Activated naive CD4-positive, alpha-beta T cell treated with anti-CD3 and anti-CD28 coated beads for 36 hours (primary cell): ENCODE measurements at regions not wholly inside any gene's neighbourhood (a gene's known extent, or its start where the extent isn't known, plus 50 kb on each side); places are given as distances from the start of the nearest gene placed in this dataset.
"Not testable (repeated sequence)": the region's sequence is repeated elsewhere in the genome, so short reads cannot be mapped to it uniquely, and the experiment has no call there.

Source experiments
- CTCF ChIA-PET: fragments of 350-600 bp; sonication (Branson Sonifier 250); formaldehyde crosslinking; loops from one replicate; lab custom pipeline; 2021; ENCODE audit warnings: antibody characterized with exemption; lab: Charles Lee
- DNase-seq: peaks from one replicate; pipeline ENCODE4 v3.0.0-alpha.2; 2020
- H3K27ac Mint-ChIP-seq: one replicate; pipeline ENCODE4 v1.8.0; 2021; ENCODE audit warnings: mild to moderate bottlenecking, mixed read lengths
- H3K27me3 Mint-ChIP-seq: one replicate; pipeline ENCODE4 v1.8.0; 2021; ENCODE audit warnings: low read depth, mixed read lengths
- H3K36me3 Mint-ChIP-seq: one replicate; pipeline ENCODE4 v1.8.0; 2021; ENCODE audit warnings: low read depth, mixed read lengths
- H3K4me1 Mint-ChIP-seq: one replicate; pipeline ENCODE4 v1.8.0; 2021; ENCODE audit warnings: low read depth, mixed read lengths
- H3K4me3 Mint-ChIP-seq: one replicate; pipeline ENCODE4 v1.8.0; 2021; ENCODE audit warnings: mild to moderate bottlenecking, moderate library complexity, mixed read lengths
- H3K9me3 Mint-ChIP-seq: one replicate; pipeline ENCODE4 v1.8.0; 2021; ENCODE audit warnings: mixed read lengths
- intact Hi-C: fragments of 100-400 bp; cut with micrococcal nuclease; formaldehyde crosslinking; loops from one replicate; pipeline ENCODE4 v1.15.1; 2023

DNA sequence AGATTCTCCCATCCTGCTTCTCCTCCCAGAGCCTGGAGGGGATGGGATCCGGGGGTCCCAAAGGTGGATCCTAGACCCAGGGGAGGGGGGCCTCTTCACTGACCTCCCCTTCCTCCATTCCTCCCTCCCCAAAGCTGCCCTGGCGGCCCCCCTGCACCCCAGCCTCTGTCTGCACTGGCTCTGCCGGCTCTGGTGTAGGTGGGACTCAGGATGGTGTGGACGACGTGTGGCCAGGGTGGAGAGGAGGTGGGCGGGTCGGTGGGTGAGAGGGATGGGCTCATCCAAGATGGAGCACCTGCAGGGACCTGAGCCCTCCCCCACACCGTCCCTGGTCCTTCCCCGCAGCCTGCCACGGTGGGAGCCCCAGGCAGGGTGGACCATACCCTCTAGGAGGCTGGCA lies 355.6 kb downstream of the TMEM121 start:
- H3K27me3 Mint-ChIP-seq, H3K4me1 Mint-ChIP-seq, H3K36me3 Mint-ChIP-seq, H3K9me3 Mint-ChIP-seq, CTCF ChIA-PET, intact Hi-C loops, H3K27ac Mint-ChIP-seq, H3K4me3 Mint-ChIP-seq: not testable (repeated sequence)
- DNase-seq, result peak; percentile 1

DNA sequence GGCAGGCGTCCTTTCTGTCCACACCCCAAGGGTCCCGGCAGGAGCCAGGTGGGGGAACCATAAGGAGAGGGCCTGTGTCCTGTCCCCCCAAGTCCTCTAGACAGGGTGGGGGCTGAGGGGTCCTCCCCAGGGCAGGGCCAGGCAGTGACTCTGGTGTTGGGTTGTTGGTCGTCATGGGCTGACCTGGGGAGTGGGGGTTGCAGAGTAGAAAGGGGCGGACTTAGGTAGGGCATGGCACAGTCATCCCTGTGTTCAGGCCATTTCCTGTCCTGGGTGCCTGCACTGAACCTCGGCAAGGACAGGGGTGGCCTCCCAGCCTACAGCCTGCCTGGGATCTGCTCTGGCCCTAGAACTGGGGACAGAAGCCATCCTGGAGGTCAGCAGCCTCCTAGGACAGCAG lies 356.2 kb downstream of the TMEM121 start:
- CTCF ChIA-PET, result no interaction called here
- no peaks in the 10 kb centered on the region for H3K36me3 Mint-ChIP-seq
- DNase-seq, result peak; percentile 4
- intact Hi-C loops, result no loop called here
- H3K4me1 Mint-ChIP-seq, result no peaks in the 10 kb centered on the region
- H3K27ac Mint-ChIP-seq, result no peak overlapping the region
- no peaks in the 10 kb centered on the region for H3K9me3 Mint-ChIP-seq
- peaks cover 7% of the 10 kb centered on the region for H3K27me3 Mint-ChIP-seq
- no peak overlapping the region for H3K4me3 Mint-ChIP-seq

DNA sequence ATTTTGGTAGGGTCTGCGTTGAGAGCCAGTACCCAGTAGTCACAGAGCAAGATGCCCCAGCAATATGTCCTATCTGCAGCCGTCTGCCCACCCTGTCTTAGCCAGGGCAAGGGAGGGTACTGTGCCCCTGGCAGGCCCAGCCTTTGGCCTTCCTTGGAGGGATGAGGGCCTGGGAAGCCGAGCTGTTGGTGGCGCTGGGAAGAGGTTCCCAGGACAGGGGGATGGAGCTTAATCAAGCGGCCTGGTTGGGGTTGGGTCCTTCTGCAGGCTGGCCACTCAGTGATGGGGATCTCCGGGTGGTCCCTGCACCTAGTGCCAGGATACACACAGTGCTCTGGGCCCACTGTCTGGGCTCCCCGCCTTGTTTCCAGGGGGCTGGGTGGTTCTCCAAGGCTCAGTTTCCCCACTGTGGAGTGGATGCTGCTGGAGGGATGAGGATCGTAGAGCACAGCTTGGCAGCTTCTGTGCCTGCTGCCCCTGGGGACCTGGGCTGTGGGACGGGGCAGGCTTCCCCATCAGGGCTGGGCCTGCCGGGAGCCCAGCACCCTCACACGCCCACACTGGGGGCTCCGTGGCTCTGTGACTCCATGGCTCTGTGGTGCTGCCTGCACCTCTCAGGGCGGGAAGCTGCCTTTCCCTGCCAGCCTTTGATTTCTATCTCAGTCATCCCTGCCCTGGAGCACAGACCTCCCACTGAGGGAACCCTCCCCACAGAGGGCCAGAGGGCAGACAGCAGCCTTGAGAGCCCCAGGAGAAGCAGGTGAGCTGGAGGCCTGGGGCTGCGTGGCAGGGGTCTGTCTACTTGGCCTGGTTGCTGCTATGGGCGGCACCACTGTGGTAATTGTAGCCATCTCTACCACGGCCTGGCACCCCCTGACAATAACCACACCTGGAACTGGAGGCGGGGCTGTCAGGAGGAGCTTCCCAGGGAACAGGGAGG lies 357.0 kb downstream of the TMEM121 start:
- intact Hi-C loops, result no loop called here
- peak; percentile 2 for DNase-seq
- no peak overlapping the region for H3K4me3 Mint-ChIP-seq
- CTCF ChIA-PET, result no interaction called here
- H3K9me3 Mint-ChIP-seq, result no peaks in the 10 kb centered on the region
- H3K27me3 Mint-ChIP-seq, result peaks cover 7% of the 10 kb centered on the region
- no peaks in the 10 kb centered on the region for H3K36me3 Mint-ChIP-seq
- no peaks in the 10 kb centered on the region for H3K4me1 Mint-ChIP-seq
- no peak overlapping the region for H3K27ac Mint-ChIP-seq

DNA sequence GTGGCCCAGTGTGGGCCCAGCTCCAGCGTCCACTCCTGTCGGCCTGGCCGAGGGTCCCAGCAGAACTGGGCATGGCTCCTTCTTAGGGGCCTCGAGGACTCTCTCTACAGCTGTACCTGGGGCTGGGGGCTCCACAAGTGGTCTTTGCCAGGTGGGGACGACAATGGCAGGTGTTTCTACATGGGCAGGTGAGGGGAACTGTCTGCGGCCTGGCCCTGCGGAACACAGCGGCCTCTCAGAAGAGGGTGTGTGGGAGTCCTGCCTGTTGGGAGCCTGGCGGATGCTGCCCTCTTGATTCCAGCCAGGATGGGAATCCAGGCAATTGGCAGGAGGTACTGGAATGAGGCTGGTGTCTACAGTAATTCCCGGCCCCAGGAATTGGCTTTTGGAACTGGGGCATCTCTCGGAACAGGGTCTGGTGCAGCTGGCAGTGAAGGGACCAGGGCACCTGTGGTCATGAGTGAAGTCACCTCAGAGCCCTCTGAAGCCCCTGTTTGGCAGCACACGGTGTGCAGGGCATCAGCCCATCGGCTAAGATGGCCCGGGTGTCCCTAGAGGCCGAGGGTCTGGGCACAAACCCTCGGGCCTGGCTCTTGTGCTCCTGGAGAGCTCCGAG lies 357.9 kb downstream of the TMEM121 start:
- H3K4me3 Mint-ChIP-seq, H3K27ac Mint-ChIP-seq, H3K27me3 Mint-ChIP-seq, H3K4me1 Mint-ChIP-seq, CTCF ChIA-PET, H3K9me3 Mint-ChIP-seq, H3K36me3 Mint-ChIP-seq, intact Hi-C loops: not testable (repeated sequence)
- DNase-seq, result peak; percentile 2

DNA sequence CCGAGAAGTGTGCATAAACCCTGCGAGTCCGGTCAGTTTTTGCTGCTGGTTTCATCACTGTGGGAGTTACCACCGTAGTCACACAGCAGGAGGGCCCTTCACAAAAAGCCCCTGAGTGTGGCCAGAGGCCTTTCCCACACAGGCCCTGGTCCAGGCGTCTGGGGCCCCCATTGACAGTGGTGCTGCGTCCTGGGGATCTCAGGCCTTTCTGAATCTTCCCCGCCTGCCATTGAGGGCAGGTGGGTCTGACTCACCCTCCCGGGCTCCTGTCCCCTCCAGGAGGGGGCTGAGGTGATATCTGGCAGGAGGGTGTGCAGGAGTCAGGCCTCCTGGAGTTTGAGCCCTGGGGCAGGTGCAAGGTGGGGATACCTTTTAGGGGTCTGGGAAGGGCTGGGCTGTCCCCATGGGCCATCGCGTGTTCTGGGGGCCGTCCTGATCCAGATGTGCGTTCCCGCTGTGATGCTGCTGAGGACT lies 358.5 kb downstream of the TMEM121 start:
- DNase-seq, result peak; percentile 1
- no peak overlapping the region for H3K4me3 Mint-ChIP-seq
- peaks cover 11% of the 10 kb centered on the region for H3K27me3 Mint-ChIP-seq
- H3K9me3 Mint-ChIP-seq, result no peaks in the 10 kb centered on the region
- CTCF ChIA-PET, result no interaction called here
- no peaks in the 10 kb centered on the region for H3K36me3 Mint-ChIP-seq
- no peaks in the 10 kb centered on the region for H3K4me1 Mint-ChIP-seq
- no peak overlapping the region for H3K27ac Mint-ChIP-seq
- intact Hi-C loops, result no loop called here

DNA sequence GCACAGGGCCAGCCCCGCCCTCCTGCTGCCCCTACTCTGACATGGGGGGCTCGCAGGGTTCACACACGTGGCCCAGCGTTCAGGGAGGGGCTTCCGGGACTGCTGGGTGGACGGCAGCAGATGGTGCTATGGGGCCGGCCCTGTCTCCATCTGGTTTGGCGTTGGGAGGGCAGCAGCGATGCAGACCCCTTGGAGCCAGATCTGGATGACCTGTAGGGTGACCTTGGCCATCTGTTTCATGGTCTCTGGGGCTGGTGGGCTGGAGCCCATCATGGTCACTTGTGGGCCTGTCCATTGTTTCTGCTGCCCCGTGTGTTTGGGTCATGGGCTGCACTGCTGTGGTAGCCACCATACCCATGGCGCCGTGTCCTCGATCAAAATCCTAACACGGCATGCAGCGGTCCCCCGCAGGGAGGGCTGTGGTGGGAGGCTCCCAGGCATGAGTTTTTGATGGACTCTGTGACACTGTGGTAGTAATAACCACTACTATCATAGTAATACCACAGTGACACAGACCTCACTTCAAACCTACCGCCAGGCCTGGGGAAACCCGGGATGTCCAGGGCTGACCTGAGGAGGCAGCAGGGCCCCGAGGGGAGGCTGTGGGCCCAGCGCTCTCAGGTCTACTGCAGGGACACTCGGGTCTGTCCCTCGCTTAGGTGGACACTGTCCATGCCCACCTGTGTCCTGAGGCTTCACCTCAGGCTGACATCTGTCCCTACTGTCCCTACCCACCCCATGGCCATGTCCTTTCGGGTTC lies 359.4 kb downstream of the TMEM121 start:
- Mint-ChIP-seq H3K4me1 (no peaks in the 10 kb centered on the region), H3K9me3 (no peaks in the 10 kb centered on the region), H3K27me3 (peaks cover 15% of the 10 kb centered on the region), H3K27ac (no peak overlapping the region), H3K36me3 (no peaks in the 10 kb centered on the region), H3K4me3 (no peak overlapping the region)
- peak; percentile 2 for DNase-seq
- CTCF ChIA-PET, result no interaction called here
- intact Hi-C loops, result no loop called here

DNA sequence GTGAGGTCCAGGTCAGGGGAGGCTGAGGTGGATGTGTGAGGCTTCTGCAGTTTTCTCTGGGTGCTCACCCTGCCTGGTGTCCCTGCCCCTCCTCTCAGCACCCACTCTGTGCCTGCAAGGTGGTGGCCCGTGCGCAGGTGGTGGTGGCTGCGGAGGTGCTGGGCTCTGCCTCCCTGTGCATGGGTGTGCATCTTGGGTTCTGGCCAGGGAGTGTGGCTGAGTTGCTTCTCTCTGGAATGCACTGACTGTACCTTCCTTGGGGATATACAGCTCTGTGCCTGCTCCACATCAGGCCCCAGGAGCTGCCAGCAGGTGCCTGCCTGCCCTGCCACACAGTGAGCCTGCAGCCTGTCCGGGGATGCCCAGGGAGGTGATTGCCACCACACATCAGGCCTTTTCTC lies 360.4 kb downstream of the TMEM121 start:
- DNase-seq, result peak; percentile 3
- H3K4me3 Mint-ChIP-seq, H3K4me1 Mint-ChIP-seq, H3K36me3 Mint-ChIP-seq, H3K9me3 Mint-ChIP-seq, CTCF ChIA-PET, H3K27ac Mint-ChIP-seq, intact Hi-C loops: not testable (repeated sequence)
- H3K27me3 Mint-ChIP-seq, result peaks cover 19% of the 10 kb centered on the region

DNA sequence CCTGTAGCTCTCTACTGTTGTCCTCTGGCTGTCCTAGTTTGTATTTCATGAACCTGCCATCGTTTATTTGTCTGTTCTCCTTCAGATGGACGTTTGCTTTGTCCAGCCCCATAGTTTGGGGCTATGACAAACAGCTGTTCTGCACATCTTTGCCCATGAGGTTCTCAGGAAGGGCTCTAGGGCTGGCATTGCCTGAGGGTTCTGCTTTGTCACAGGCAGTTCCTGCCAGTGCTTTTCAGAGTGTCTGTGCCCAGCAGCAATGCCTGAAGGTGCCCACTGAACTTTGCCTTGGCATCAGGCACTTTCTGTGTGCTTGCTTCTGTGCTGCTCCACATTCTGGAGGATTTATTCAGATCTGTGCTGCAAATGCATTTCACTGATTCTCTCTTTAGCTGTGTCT lies 361.3 kb downstream of the TMEM121 start:
- peak; percentile 2 for DNase-seq
- Mint-ChIP-seq H3K4me1 (no peaks in the 10 kb centered on the region), H3K9me3 (no peaks in the 10 kb centered on the region), H3K4me3 (no peak overlapping the region), H3K36me3 (no peaks in the 10 kb centered on the region), H3K27ac (no peak overlapping the region), H3K27me3 (peaks cover 19% of the 10 kb centered on the region)
- CTCF ChIA-PET, result interaction anchor here (0.6 kb wide), 1 partner anchor 207 kb away, joined by 3 read pairs; no protein-coding TSS in a partner anchor
- intact Hi-C loops, result no loop called here

DNA sequence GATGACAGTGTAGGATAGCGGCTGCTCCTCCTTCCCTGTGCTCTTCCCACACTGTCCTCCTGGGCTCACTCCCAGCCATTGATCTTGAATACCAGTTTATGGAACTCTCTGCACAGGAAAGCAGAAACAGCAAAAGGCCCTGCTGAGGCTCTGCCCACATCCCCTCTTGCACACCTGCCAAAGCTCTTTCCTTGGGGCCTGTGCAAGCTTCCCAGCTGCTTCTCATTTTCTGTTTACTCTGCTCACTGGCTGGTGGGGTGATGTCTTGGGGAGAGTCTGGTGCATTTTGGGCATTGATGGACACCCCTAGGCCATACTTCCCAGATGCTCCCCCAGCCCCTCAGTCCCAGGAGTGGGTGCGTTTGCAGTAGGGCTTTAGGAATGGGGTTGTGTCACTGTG lies 361.8 kb downstream of the TMEM121 start:
- Mint-ChIP-seq H3K4me3 (no peak overlapping the region), H3K27me3 (peaks cover 19% of the 10 kb centered on the region), H3K36me3 (no peaks in the 10 kb centered on the region), H3K4me1 (no peaks in the 10 kb centered on the region), H3K27ac (no peak overlapping the region), H3K9me3 (no peaks in the 10 kb centered on the region)
- DNase-seq, result peak; percentile 3
- intact Hi-C loops, result no loop called here
- CTCF ChIA-PET, result no interaction called here

DNA sequence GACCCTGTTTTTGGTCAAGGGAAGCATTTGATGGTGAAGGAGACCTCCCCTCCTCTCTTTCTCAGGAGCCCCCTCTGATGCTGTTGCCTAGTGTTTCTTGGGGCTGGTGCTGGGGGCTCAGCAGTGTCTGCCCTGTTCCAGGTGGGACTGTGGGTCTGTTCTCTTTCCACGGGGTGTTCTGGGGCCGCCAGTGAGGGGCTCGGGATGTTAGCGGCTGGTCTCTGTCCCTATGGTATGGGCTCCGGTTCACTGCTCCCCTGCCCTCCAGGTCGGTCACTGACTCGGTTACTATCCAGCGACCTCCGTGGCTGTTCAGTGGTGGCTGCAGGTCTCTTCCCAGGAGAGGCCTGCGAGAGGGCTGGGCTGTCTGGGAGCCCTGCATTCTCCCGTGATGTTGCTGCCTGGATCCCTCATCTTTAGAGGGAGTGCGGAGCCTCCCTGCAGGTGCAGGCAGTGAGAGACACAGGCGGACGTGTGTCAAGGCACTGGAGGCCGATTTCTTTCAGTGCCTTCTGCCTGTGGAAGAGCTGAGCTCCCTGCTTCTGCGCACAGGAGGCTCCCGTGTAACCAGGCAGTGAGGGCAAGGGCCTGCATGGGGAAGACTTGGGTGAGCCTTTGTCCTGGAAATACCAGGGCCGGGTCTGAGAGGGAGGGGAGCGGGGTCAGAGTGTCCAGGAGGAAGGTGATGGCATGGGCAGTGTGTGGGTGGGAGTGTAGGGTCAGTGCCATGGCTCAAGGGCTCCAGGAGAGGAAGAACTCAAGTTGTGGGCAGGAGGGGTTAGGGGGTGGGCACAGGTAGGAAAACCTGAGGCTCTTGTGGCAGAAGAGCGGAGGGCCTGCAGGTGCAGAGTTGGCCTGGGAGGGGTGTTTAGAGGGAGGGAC lies 362.6 kb downstream of the TMEM121 start:
- Mint-ChIP-seq H3K4me1 (no peaks in the 10 kb centered on the region), H3K4me3 (no peak overlapping the region), H3K27me3 (peaks cover 19% of the 10 kb centered on the region), H3K27ac (no peak overlapping the region), H3K9me3 (no peaks in the 10 kb centered on the region), H3K36me3 (no peaks in the 10 kb centered on the region)
- CTCF ChIA-PET, result no interaction called here
- intact Hi-C loops, result no loop called here
- no peak for DNase-seq

DNA sequence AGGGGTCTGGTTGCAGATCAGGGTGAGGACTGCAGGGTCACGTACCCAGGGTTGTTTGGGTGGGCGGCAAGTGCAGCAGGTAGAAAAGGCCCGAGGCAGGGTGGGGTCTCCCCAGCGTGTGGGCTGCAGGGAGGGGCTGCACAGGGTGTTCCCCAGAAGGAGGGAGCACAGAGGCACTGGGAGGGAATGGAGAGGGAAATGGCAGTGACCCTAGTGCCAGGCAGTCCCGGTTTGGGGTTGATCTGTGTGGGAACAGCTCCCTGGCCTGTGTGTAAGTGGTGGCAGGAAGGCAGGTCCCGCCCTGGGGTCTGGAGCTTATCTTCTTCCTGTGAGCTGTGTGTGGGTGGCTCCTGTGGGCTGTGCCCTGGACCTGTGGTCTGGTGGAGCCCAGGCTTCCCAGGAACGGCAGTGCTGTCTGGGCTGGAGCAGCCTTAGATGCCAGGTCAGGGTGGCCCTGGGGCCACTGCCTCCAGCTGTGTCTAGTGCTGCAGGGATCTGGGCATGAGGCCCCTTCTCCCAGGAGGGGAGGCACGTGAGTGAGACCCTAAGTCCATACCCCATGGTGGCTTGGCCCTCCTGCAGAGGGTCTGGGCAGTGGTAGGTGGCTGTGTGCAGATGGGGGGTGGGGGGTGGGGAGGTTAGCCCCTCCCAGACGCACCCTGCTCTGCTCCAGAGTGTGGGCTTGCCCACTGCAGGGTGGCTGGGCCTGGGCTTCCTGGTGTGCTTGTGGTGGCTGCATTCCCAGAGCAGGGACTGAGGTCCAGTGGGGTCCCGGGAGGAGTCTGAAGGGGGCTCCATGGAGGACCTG lies 363.5 kb downstream of the TMEM121 start:
- Mint-ChIP-seq H3K27ac (no peak overlapping the region), H3K4me1 (no peaks in the 10 kb centered on the region), H3K36me3 (no peaks in the 10 kb centered on the region), H3K27me3 (peaks cover 22% of the 10 kb centered on the region), H3K4me3 (no peak overlapping the region), H3K9me3 (no peaks in the 10 kb centered on the region)
- CTCF ChIA-PET, result interaction anchor here (0.5 kb wide), 1 partner anchor 105 kb away, joined by 4 read pairs; no protein-coding TSS in a partner anchor
- DNase-seq, result peak; percentile 3
- intact Hi-C loops, result no loop called here
